GM18861 (cell line): ENCODE measurements at regions not wholly inside any gene's neighbourhood (a gene's known extent, or its start where the extent isn't known, plus 50 kb on each side); places are given as distances from the start of the nearest gene placed in this dataset.
A peak's percentile ranks its signal among the peaks of the same experiment; 100 is the strongest.

Experiments used
- ATAC-seq: cut with Tn5 transposase; IDR thresholded peaks from one replicate; pipeline ENCODE4 v1.9.1; 2021; ENCODE audit not compliant: unreplicated experiment

- ATAC-seq: no peak
Observed at GRCh38 chr13:27014406-27015359, 156.9 kb downstream of the USP12 start.

GRCh38 chr13:27012482-27013197, 159.0 kb downstream of the USP12 start:
- no peak for ATAC-seq

- no peak for ATAC-seq
Observed at GRCh38 chr13:27011661-27012060, 159.9 kb downstream of the USP12 start.

GRCh38 chr13:27008733-27009132, 162.9 kb downstream of the USP12 start:
- ATAC-seq: no peak

- no peak for ATAC-seq
Observed at GRCh38 chr13:27007166-27007565, 164.4 kb downstream of the USP12 start.

GRCh38 chr13:27006519-27007161, 165.0 kb downstream of the USP12 start:
- no peak for ATAC-seq

- ATAC-seq: no peak
Observed at GRCh38 chr13:27005976-27006518, 165.6 kb downstream of the USP12 start.

- no peak for ATAC-seq
Observed at GRCh38 chr13:27005556-27005955, 166.1 kb downstream of the USP12 start.

GRCh38 chr13:27004866-27005265, 166.7 kb downstream of the USP12 start:
- ATAC-seq: no peak

- ATAC-seq: no peak
Observed at GRCh38 chr13:27004326-27004725, 167.3 kb downstream of the USP12 start.

- no peak for ATAC-seq
Observed at GRCh38 chr13:27001705-27002104, 169.9 kb downstream of the USP12 start.

GRCh38 chr13:27000686-27001085, 170.9 kb downstream of the USP12 start:
- no peak for ATAC-seq

GRCh38 chr13:26999499-26999898, 172.1 kb downstream of the USP12 start:
- no peak for ATAC-seq

- no peak for ATAC-seq
Observed at GRCh38 chr13:26998292-26998691, 173.3 kb downstream of the USP12 start.

GRCh38 chr13:26996965-26997752, 174.5 kb downstream of the USP12 start:
- ATAC-seq: peak; percentile 95

GRCh38 chr13:26995159-26995558, 176.5 kb downstream of the USP12 start:
- no peak for ATAC-seq

- no peak for ATAC-seq
Observed at GRCh38 chr13:26993780-26994179, 177.8 kb downstream of the USP12 start.

GRCh38 chr13:26992951-26993719, 178.5 kb downstream of the USP12 start:
- no peak for ATAC-seq

- no peak for ATAC-seq
Observed at GRCh38 chr13:26991508-26992181, 180.0 kb downstream of the USP12 start.
